ENCODE measurements at regions not wholly inside any gene's neighbourhood (a gene's known extent, or its start where the extent isn't known, plus 50 kb on each side); places are given as distances from the start of the nearest gene placed in this dataset.

GRCh38 chr15:66647358-66647757, 54.7 kb upstream of the SMAD6 start:
- Histone ChIP-seq H3K9me3 (ENCODE audit: control insufficient read depth in 2 of 2, low read length in 2 of 2) (no peaks in the 10 kb centered on the region), H3K4me3 (ENCODE audit: low read depth, low read length) (no peak overlapping the region), H3K36me3 (ENCODE audit: control insufficient read depth, insufficient read depth, low read length) (no peaks in the 10 kb centered on the region), H3K27me3 (ENCODE audit: control insufficient read depth, insufficient read depth, low read length) (no peaks in the 10 kb centered on the region), H3K27ac (ENCODE audit: insufficient read depth, low read length, poor library complexity, severe bottlenecking) (no peak overlapping the region), H3K4me1 (ENCODE audit: control insufficient read depth, insufficient read depth, low read length, poor library complexity, severe bottlenecking) (no peaks in the 10 kb centered on the region)
- no peak for ATAC-seq (ENCODE audit: low read depth in 2 of 2)
- Mint-ChIP-seq H3K27me3 (peaks cover 5% of the 10 kb centered on the region), H3K4me1 (no peaks in the 10 kb centered on the region), H3K4me3 (no peak overlapping the region), H3K36me3 (no peaks in the 10 kb centered on the region), H3K27ac (peak overlapping the region in 1 of 3 donors; percentile 25), H3K9me3 (peaks cover 0 to 1% (median 0%) of the 10 kb centered on the region in 7 donors)
- DNase-seq = no peak

DNA sequence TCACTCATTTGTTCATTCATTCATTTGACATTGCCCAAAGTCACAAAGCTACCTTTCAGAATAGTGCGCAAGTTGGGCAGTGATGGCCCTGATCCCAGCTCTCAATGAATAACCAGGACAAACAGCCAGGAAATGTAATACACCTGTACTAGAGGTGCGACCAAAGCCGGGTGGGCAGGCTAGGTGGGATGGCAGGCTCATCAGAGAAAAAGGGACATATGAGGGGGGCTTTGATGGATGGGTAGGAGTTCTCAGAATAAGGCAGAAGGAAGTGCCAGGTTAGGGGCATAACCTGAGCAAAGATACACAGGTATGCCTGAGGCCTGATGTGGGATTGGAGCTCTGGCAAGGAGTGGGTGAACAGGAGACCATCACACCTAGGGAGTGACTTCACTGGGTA, 53.4 kb upstream of the SMAD6 start:
- H3K27me3 ChIP-seq (ENCODE audit: control insufficient read depth, insufficient read depth, low read length) = no peaks in the 10 kb centered on the region
- Mint-ChIP-seq H3K27ac (peak overlapping the region in 1 of 3 donors; percentile 6), H3K27me3 (peaks cover 5% of the 10 kb centered on the region), H3K4me1 (peaks cover 0 to 6% (median 0%) of the 10 kb centered on the region in 4 donors), H3K36me3 (no peaks in the 10 kb centered on the region), H3K4me3 (no peak overlapping the region), H3K9me3 (peaks cover 0 to 1% (median 0%) of the 10 kb centered on the region in 7 donors)
- no peaks in the 10 kb centered on the region for H3K4me1 ChIP-seq (ENCODE audit: control insufficient read depth, insufficient read depth, low read length, poor library complexity, severe bottlenecking)
- DNase-seq (no peak), ATAC-seq (ENCODE audit: low read depth in 2 of 2) (no peak)
- H3K4me3 ChIP-seq (ENCODE audit: low read depth, low read length) = no peak overlapping the region
- no peak overlapping the region for H3K27ac ChIP-seq (ENCODE audit: insufficient read depth, low read length, poor library complexity, severe bottlenecking)
- H3K9me3 ChIP-seq (ENCODE audit: control insufficient read depth in 2 of 2, low read length in 2 of 2) = no peaks in the 10 kb centered on the region
- no peaks in the 10 kb centered on the region for H3K36me3 ChIP-seq (ENCODE audit: control insufficient read depth, insufficient read depth, low read length)

DNA sequence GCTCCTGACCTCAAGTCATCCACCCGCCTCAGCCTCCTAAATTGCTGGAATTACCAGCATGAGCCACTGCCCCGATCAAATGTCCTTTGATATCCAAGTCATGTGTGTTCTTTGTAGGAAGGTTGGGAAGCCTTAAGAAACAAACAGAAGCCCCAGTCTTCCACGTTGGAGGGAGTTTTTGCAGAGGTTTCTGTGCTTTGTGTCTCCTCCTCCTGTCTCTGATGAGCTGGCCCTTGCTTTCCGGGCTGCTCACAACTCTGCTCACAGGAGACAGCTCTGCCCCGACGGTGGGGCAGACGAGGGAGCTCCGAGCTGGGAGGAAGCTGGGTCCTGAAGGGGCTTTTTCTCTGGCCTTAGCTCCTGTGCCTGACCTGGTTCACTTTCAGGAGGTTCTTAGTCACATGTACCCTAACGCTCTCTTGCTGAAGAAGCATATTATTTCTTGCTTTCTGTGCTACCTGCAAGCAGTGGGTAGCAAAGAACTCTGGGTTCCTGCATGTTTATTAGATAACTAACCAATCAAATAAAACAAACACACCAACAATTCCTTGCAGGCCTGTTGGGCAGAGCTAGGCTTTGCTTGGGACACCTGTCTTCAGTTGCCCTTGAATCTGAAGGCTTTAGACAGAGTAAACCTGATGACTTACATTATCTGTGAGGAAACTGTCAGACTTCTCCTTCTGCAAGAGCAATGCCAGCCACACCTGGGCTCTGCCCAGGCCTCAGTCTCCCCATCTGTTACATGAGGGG, 52.6 kb upstream of the SMAD6 start:
- H3K4me1 Mint-ChIP-seq = peaks cover 0 to 10% (median 1%) of the 10 kb centered on the region in 4 donors
- no peak for ATAC-seq (ENCODE audit: low read depth in 2 of 2)
- Histone ChIP-seq H3K4me1 (ENCODE audit: control insufficient read depth, insufficient read depth, low read length, poor library complexity, severe bottlenecking) (no peaks in the 10 kb centered on the region), H3K4me3 (ENCODE audit: low read depth, low read length) (no peak overlapping the region), H3K27ac (ENCODE audit: insufficient read depth, low read length, poor library complexity, severe bottlenecking) (no peak overlapping the region), H3K36me3 (ENCODE audit: control insufficient read depth, insufficient read depth, low read length) (no peaks in the 10 kb centered on the region), H3K9me3 (ENCODE audit: control insufficient read depth in 2 of 2, low read length in 2 of 2) (no peaks in the 10 kb centered on the region), H3K27me3 (ENCODE audit: control insufficient read depth, insufficient read depth, low read length) (no peaks in the 10 kb centered on the region)
- H3K27ac Mint-ChIP-seq = no peak overlapping the region
- H3K4me3 Mint-ChIP-seq = no peak overlapping the region
- H3K36me3 Mint-ChIP-seq = no peaks in the 10 kb centered on the region
- H3K9me3 Mint-ChIP-seq = peaks cover 0 to 1% (median 0%) of the 10 kb centered on the region in 7 donors
- H3K27me3 Mint-ChIP-seq = peaks cover 10% of the 10 kb centered on the region
- DNase-seq = no peak

DNA sequence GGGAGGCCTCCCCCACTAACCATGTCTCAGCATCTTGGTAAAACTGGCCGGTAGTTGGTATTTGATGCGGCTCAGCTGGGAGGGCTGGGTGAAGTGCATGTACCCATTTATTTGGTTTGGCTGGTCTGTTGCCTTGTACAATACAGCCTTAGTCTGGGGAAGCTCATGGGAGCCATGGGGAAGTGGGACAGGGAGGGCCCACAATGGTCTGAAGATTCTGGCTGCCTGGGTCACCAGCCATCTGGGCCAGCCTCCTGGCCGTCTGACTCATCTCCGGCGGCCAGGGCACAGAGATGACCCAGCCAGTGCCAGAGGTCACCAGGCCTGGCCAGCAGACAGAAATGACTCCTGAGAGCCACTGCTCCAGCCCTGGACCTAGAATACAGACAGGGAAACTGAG, 51.6 kb upstream of the SMAD6 start:
- no peak overlapping the region for H3K27ac Mint-ChIP-seq
- no peaks in the 10 kb centered on the region for H3K9me3 ChIP-seq (ENCODE audit: control insufficient read depth in 2 of 2, low read length in 2 of 2)
- peaks cover 6% of the 10 kb centered on the region for H3K4me1 ChIP-seq (ENCODE audit: control insufficient read depth, insufficient read depth, low read length, poor library complexity, severe bottlenecking)
- DNase-seq (no peak), ATAC-seq (ENCODE audit: low read depth in 2 of 2) (no peak)
- H3K27me3 Mint-ChIP-seq = peaks cover 16% of the 10 kb centered on the region
- peaks cover 0 to 13% (median 1%) of the 10 kb centered on the region in 4 donors for H3K4me1 Mint-ChIP-seq
- no peak overlapping the region for H3K27ac ChIP-seq (ENCODE audit: insufficient read depth, low read length, poor library complexity, severe bottlenecking)
- no peaks in the 10 kb centered on the region for H3K36me3 Mint-ChIP-seq
- no peak overlapping the region for H3K4me3 ChIP-seq (ENCODE audit: low read depth, low read length)
- no peaks in the 10 kb centered on the region for H3K36me3 ChIP-seq (ENCODE audit: control insufficient read depth, insufficient read depth, low read length)
- H3K9me3 Mint-ChIP-seq = peaks cover 0 to 1% (median 0%) of the 10 kb centered on the region in 7 donors
- no peak overlapping the region for H3K4me3 Mint-ChIP-seq
- H3K27me3 ChIP-seq (ENCODE audit: control insufficient read depth, insufficient read depth, low read length) = no peaks in the 10 kb centered on the region

DNA sequence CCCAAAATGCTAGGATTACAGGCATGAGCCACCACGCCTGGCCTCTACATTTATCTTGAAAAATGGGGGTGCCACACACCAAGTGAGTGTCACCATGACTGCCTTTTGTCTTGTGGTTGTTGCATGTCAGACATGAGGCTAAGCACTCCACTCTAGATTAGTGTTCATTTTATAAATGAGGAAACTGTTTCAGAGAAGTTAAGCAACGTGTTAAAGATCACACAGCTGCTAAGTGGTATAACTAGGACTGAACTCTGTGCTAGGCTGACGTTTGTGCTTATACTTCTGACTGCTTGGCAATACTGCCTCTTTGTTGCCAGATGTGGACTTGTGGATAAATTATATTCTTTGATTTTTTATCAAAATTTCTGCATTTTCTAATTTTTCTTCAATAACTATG, 50.8 kb upstream of the SMAD6 start:
- Mint-ChIP-seq H3K4me1 (peaks cover 0 to 20% (median 2%) of the 10 kb centered on the region in 4 donors), H3K36me3 (no peaks in the 10 kb centered on the region), H3K27me3 (peaks cover 20% of the 10 kb centered on the region), H3K4me3 (no peak overlapping the region), H3K9me3 (peaks cover 0 to 1% (median 0%) of the 10 kb centered on the region in 7 donors), H3K27ac (no peak overlapping the region)
- Histone ChIP-seq H3K27me3 (ENCODE audit: control insufficient read depth, insufficient read depth, low read length) (no peaks in the 10 kb centered on the region), H3K9me3 (ENCODE audit: control insufficient read depth in 2 of 2, low read length in 2 of 2) (no peaks in the 10 kb centered on the region), H3K4me3 (ENCODE audit: low read depth, low read length) (no peak overlapping the region), H3K4me1 (ENCODE audit: control insufficient read depth, insufficient read depth, low read length, poor library complexity, severe bottlenecking) (peaks cover 6% of the 10 kb centered on the region), H3K36me3 (ENCODE audit: control insufficient read depth, insufficient read depth, low read length) (no peaks in the 10 kb centered on the region), H3K27ac (ENCODE audit: insufficient read depth, low read length, poor library complexity, severe bottlenecking) (no peak overlapping the region)
- no peak for ATAC-seq (ENCODE audit: low read depth in 2 of 2)
- no peak for DNase-seq

DNA sequence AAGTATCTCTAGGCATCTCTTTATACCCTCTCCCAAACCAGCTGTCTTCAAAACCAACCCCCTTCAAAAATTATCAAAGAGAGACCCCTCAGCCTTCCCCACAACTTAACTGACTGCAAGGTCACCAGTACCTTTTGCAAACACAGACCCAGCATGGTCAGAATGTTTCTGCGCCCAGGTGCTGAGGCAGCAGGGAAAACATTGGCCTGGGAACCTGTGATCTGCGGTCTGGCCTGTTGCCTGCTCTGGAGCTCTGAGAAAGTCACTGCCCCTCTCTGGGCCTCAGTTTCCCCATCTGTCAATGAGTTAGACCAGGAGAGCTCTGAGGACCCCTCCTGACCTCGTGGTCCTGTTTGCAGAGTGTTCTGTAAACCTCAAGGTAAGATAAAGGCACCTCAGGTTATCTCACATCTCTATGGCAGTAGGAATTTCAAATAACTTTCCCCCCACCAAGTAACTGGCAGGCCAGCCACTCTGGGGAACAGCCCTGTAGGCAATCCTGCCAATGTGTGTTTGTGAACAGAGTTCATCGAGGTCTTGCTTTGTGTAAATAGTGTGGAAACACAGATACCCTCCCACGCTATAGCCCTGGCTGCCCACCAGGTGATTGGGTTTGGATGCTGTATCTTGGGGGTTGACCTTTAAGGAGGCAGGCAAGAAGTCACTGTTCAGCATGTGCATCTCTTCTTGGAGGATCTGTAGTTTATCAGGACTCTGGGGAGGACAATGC, 50.0 kb upstream of the SMAD6 start:
- Mint-ChIP-seq H3K9me3 (peaks cover 0 to 1% (median 0%) of the 10 kb centered on the region in 7 donors), H3K36me3 (no peaks in the 10 kb centered on the region), H3K27ac (peak overlapping the region in 1 of 3 donors; percentile 56), H3K27me3 (peaks cover 22% of the 10 kb centered on the region), H3K4me3 (no peak overlapping the region), H3K4me1 (peaks cover 0 to 22% (median 2%) of the 10 kb centered on the region in 4 donors)
- Histone ChIP-seq H3K36me3 (ENCODE audit: control insufficient read depth, insufficient read depth, low read length) (no peaks in the 10 kb centered on the region), H3K27ac (ENCODE audit: insufficient read depth, low read length, poor library complexity, severe bottlenecking) (no peak overlapping the region), H3K4me1 (ENCODE audit: control insufficient read depth, insufficient read depth, low read length, poor library complexity, severe bottlenecking) (peaks cover 6% of the 10 kb centered on the region), H3K9me3 (ENCODE audit: control insufficient read depth in 2 of 2, low read length in 2 of 2) (no peaks in the 10 kb centered on the region), H3K4me3 (ENCODE audit: low read depth, low read length) (no peak overlapping the region), H3K27me3 (ENCODE audit: control insufficient read depth, insufficient read depth, low read length) (no peaks in the 10 kb centered on the region)
- no peak for DNase-seq
- ATAC-seq (ENCODE audit: low read depth in 2 of 2) = no peak

All from CD4-positive, CD25-positive, alpha-beta regulatory T cell (primary cell).